CD8-positive, alpha-beta memory T cell (primary cell): ENCODE measurements at regions not wholly inside any gene's neighbourhood (a gene's known extent, or its start where the extent isn't known, plus 50 kb on each side); places are given as distances from the start of the nearest gene placed in this dataset.

Experiments
- CTCF ChIA-PET: fragments of 350-600 bp; sonication (Branson Sonifier 250); formaldehyde crosslinking; loops from one replicate; lab custom pipeline; 2021; ENCODE audit warnings: antibody characterized with exemption; lab: Charles Lee
- POLR2A ChIA-PET: fragments of 350-600 bp; sonication (Branson Sonifier 250); formaldehyde crosslinking; loops from one replicate; lab custom pipeline; 2021; ENCODE audit warnings: antibody characterized with exemption; lab: Charles Lee
- DNase-seq, 5 donors: peaks; one replicate each; pipeline versions ENCODE4 v3.0.0 to v3.0.0-alpha.2; 2020 to 2022; ENCODE audit warnings: mixed read lengths in 1 of 5
- H3K27ac ChIP-seq: one replicate; pipeline ENCODE4 v1.7.0; 2013; ENCODE audit warnings: low read depth, mild to moderate bottlenecking, low read length, moderate library complexity
- H3K27me3 ChIP-seq: 2 replicates; pipeline ENCODE4 v1.7.0; 2013; ENCODE audit warnings: low read length, mild to moderate bottlenecking; ENCODE audit not compliant: insufficient read depth, poor library complexity, severe bottlenecking
- H3K36me3 ChIP-seq: 2 replicates; pipeline ENCODE4 v1.7.0; 2013; ENCODE audit warnings: mild to moderate bottlenecking, low read length, moderate library complexity; ENCODE audit not compliant: insufficient read depth
- H3K4me1 ChIP-seq: 2 replicates; pipeline ENCODE4 v1.7.0; 2013; ENCODE audit warnings: mild to moderate bottlenecking, low read length, moderate library complexity; ENCODE audit not compliant: insufficient read depth
- H3K4me3 ChIP-seq: 2 replicates; pipeline ENCODE4 v1.7.0; 2013; ENCODE audit warnings: mild to moderate bottlenecking, low read length
- H3K9me3 ChIP-seq: 2 replicates; pipeline ENCODE4 v1.7.0; 2013; ENCODE audit warnings: mild to moderate bottlenecking, low read length
- H3K27ac Mint-ChIP-seq, 8 donors: one replicate each; pipeline ENCODE4 v1.8.0; 2020 to 2021; ENCODE audit warnings: mixed read lengths in 8 of 8, mild to moderate bottlenecking in 6 of 8, inconsistent platforms in 3 of 8, moderate library complexity in 3 of 8
- H3K27me3 Mint-ChIP-seq, 2 donors: one replicate each; pipeline ENCODE4 v1.8.0; 2020 to 2021; ENCODE audit warnings: mixed read lengths in 2 of 2, mild to moderate bottlenecking in 1 of 2, moderate library complexity in 1 of 2
- H3K36me3 Mint-ChIP-seq, 3 donors: one replicate each; pipeline ENCODE4 v1.8.0; 2020 to 2021; ENCODE audit warnings: mixed read lengths in 3 of 3, inconsistent platforms in 1 of 3, mild to moderate bottlenecking in 1 of 3
- H3K4me1 Mint-ChIP-seq, 3 donors: one replicate each; pipeline ENCODE4 v1.8.0; 2020 to 2021; ENCODE audit warnings: mixed read lengths in 3 of 3, inconsistent platforms in 1 of 3, mild to moderate bottlenecking in 1 of 3
- H3K4me3 Mint-ChIP-seq, 7 donors: one replicate each; pipeline ENCODE4 v1.8.0; 2020 to 2021; ENCODE audit warnings: mixed read lengths in 7 of 7, mild to moderate bottlenecking in 6 of 7, moderate library complexity in 4 of 7, inconsistent platforms in 2 of 7
- H3K9me3 Mint-ChIP-seq, 5 donors: one replicate each; pipeline ENCODE4 v1.8.0; 2020 to 2022; ENCODE audit warnings: mixed read lengths in 5 of 5, mild to moderate bottlenecking in 3 of 5, moderate library complexity in 2 of 5, inconsistent platforms in 1 of 5

- ChIA-PET CTCF (no interaction called here), POLR2A (no interaction called here)
- no peak for DNase-seq
Measured at GRCh38 chr1:198018529-198018928, 101.4 kb downstream of the LHX9 start.

GRCh38 chr1:198019126-198019525 is 102.0 kb downstream of the LHX9 start:
- no peaks in the 10 kb centered on the region for H3K36me3 Mint-ChIP-seq
- no peak overlapping the region for H3K4me3 Mint-ChIP-seq
- H3K4me1 ChIP-seq: no peaks in the 10 kb centered on the region
- H3K27ac ChIP-seq: no peak overlapping the region
- H3K36me3 ChIP-seq: no peaks in the 10 kb centered on the region
- no peak overlapping the region for H3K27ac Mint-ChIP-seq
- DNase-seq: no peak
- H3K4me1 Mint-ChIP-seq: no peaks in the 10 kb centered on the region
- POLR2A ChIA-PET: no interaction called here
- H3K9me3 ChIP-seq: no peaks in the 10 kb centered on the region
- CTCF ChIA-PET: no interaction called here
- no peak overlapping the region for H3K4me3 ChIP-seq
- no peaks in the 10 kb centered on the region for H3K27me3 ChIP-seq
- H3K9me3 Mint-ChIP-seq: peaks cover 0 to 2% (median 0%) of the 10 kb centered on the region in 5 donors
- H3K27me3 Mint-ChIP-seq: peaks cover 4 to 12% of the 10 kb centered on the region in 2 donors

More at GRCh38 chr1:198018529-198018928, 101.4 kb downstream of the LHX9 start:
- Mint-ChIP-seq H3K4me1 (no peaks in the 10 kb centered on the region), H3K9me3 (peaks cover 0 to 2% (median 0%) of the 10 kb centered on the region in 5 donors), H3K36me3 (no peaks in the 10 kb centered on the region), H3K27ac (no peak overlapping the region), H3K4me3 (no peak overlapping the region), H3K27me3 (peaks cover 4 to 11% of the 10 kb centered on the region in 2 donors)
- Histone ChIP-seq H3K36me3 (no peaks in the 10 kb centered on the region), H3K27me3 (no peaks in the 10 kb centered on the region), H3K4me3 (no peak overlapping the region), H3K27ac (no peak overlapping the region), H3K9me3 (no peaks in the 10 kb centered on the region), H3K4me1 (no peaks in the 10 kb centered on the region)

- H3K36me3 ChIP-seq: no peaks in the 10 kb centered on the region
- H3K4me3 ChIP-seq: no peak overlapping the region
- Mint-ChIP-seq H3K4me3 (no peak overlapping the region), H3K9me3 (peaks cover 0 to 2% (median 0%) of the 10 kb centered on the region in 5 donors), H3K27ac (no peak overlapping the region), H3K36me3 (no peaks in the 10 kb centered on the region), H3K4me1 (no peaks in the 10 kb centered on the region), H3K27me3 (peaks cover 2 to 28% of the 10 kb centered on the region in 2 donors)
- POLR2A ChIA-PET: no interaction called here
- no peaks in the 10 kb centered on the region for H3K9me3 ChIP-seq
- CTCF ChIA-PET: no interaction called here
- DNase-seq: no peak
- H3K27me3 ChIP-seq: no peaks in the 10 kb centered on the region
- no peak overlapping the region for H3K27ac ChIP-seq
- H3K4me1 ChIP-seq: no peaks in the 10 kb centered on the region
Measured at GRCh38 chr1:198024336-198024735, 107.2 kb downstream of the LHX9 start.

- CTCF ChIA-PET: no interaction called here
Measured at GRCh38 chr1:198024782-198025181, 107.6 kb downstream of the LHX9 start.

GRCh38 chr1:198030682-198031081 is 113.5 kb downstream of the LHX9 start:
- Histone ChIP-seq H3K4me3 (no peak overlapping the region), H3K27ac (no peak overlapping the region), H3K27me3 (no peaks in the 10 kb centered on the region), H3K4me1 (no peaks in the 10 kb centered on the region), H3K9me3 (no peaks in the 10 kb centered on the region), H3K36me3 (no peaks in the 10 kb centered on the region)
- no peaks in the 10 kb centered on the region for H3K4me1 Mint-ChIP-seq
- H3K9me3 Mint-ChIP-seq: no peaks in the 10 kb centered on the region
- peaks cover 0 to 18% of the 10 kb centered on the region in 2 donors for H3K27me3 Mint-ChIP-seq
- DNase-seq: no peak
- no peak overlapping the region for H3K27ac Mint-ChIP-seq
- H3K36me3 Mint-ChIP-seq: no peaks in the 10 kb centered on the region
- no peak overlapping the region for H3K4me3 Mint-ChIP-seq
- CTCF ChIA-PET: no interaction called here
- POLR2A ChIA-PET: interaction anchor here (0.6 kb wide), 1 partner anchor 753 kb away, joined by 5 read pairs; no protein-coding TSS in a partner anchor

More at GRCh38 chr1:198024782-198025181, 107.6 kb downstream of the LHX9 start:
- no peaks in the 10 kb centered on the region for H3K36me3 Mint-ChIP-seq
- H3K4me1 Mint-ChIP-seq: no peaks in the 10 kb centered on the region
- H3K27me3 Mint-ChIP-seq: peaks cover 2 to 28% of the 10 kb centered on the region in 2 donors
- no peak overlapping the region for H3K4me3 Mint-ChIP-seq
- H3K27ac ChIP-seq: no peak overlapping the region
- POLR2A ChIA-PET: no interaction called here
- H3K9me3 ChIP-seq: no peaks in the 10 kb centered on the region
- H3K4me1 ChIP-seq: no peaks in the 10 kb centered on the region
- no peak overlapping the region for H3K27ac Mint-ChIP-seq
- peaks cover 0 to 2% (median 0%) of the 10 kb centered on the region in 5 donors for H3K9me3 Mint-ChIP-seq
- no peak overlapping the region for H3K4me3 ChIP-seq
- no peaks in the 10 kb centered on the region for H3K27me3 ChIP-seq
- no peak for DNase-seq
- H3K36me3 ChIP-seq: no peaks in the 10 kb centered on the region

GRCh38 chr1:198031086-198031485 is 113.9 kb downstream of the LHX9 start:
- ChIA-PET CTCF (no interaction called here), POLR2A (interaction anchor here (0.6 kb wide), 1 partner anchor 752 kb away, joined by 5 read pairs; no protein-coding TSS in a partner anchor)
- Histone ChIP-seq H3K9me3 (no peaks in the 10 kb centered on the region), H3K27me3 (no peaks in the 10 kb centered on the region), H3K4me3 (no peak overlapping the region), H3K36me3 (no peaks in the 10 kb centered on the region), H3K27ac (no peak overlapping the region), H3K4me1 (no peaks in the 10 kb centered on the region)
- H3K27me3 Mint-ChIP-seq: peaks cover 0 to 18% of the 10 kb centered on the region in 2 donors
- DNase-seq: no peak
- no peaks in the 10 kb centered on the region for H3K4me1 Mint-ChIP-seq
- H3K4me3 Mint-ChIP-seq: no peak overlapping the region
- H3K36me3 Mint-ChIP-seq: no peaks in the 10 kb centered on the region
- H3K9me3 Mint-ChIP-seq: no peaks in the 10 kb centered on the region
- H3K27ac Mint-ChIP-seq: no peak overlapping the region

- POLR2A ChIA-PET: no interaction called here
- H3K36me3 Mint-ChIP-seq: no peaks in the 10 kb centered on the region
- no peak overlapping the region for H3K27ac ChIP-seq
- peaks cover 0 to 15% of the 10 kb centered on the region in 2 donors for H3K27me3 Mint-ChIP-seq
- H3K9me3 Mint-ChIP-seq: no peaks in the 10 kb centered on the region
- no peaks in the 10 kb centered on the region for H3K4me1 ChIP-seq
- no peak overlapping the region for H3K4me3 ChIP-seq
- no peaks in the 10 kb centered on the region for H3K9me3 ChIP-seq
- H3K27me3 ChIP-seq: no peaks in the 10 kb centered on the region
- no peak overlapping the region for H3K4me3 Mint-ChIP-seq
- no peak overlapping the region for H3K27ac Mint-ChIP-seq
- no peak for DNase-seq
- no peaks in the 10 kb centered on the region for H3K36me3 ChIP-seq
- CTCF ChIA-PET: no interaction called here
- H3K4me1 Mint-ChIP-seq: no peaks in the 10 kb centered on the region
Measured at GRCh38 chr1:198032668-198033067, 115.5 kb downstream of the LHX9 start.

- Histone ChIP-seq H3K9me3 (no peaks in the 10 kb centered on the region), H3K27me3 (no peaks in the 10 kb centered on the region), H3K4me3 (no peak overlapping the region), H3K27ac (no peak overlapping the region), H3K36me3 (no peaks in the 10 kb centered on the region), H3K4me1 (no peaks in the 10 kb centered on the region)
- DNase-seq: no peak
- POLR2A ChIA-PET: no interaction called here
- CTCF ChIA-PET: no interaction called here
- no peaks in the 10 kb centered on the region for H3K9me3 Mint-ChIP-seq
- H3K36me3 Mint-ChIP-seq: no peaks in the 10 kb centered on the region
- no peaks in the 10 kb centered on the region for H3K4me1 Mint-ChIP-seq
- H3K4me3 Mint-ChIP-seq: no peak overlapping the region
- H3K27ac Mint-ChIP-seq: no peak overlapping the region
- H3K27me3 Mint-ChIP-seq: no peaks in the 10 kb centered on the region
Measured at GRCh38 chr1:198040880-198041279, 115.9 kb upstream of the NEK7 start.
